Gastrocnemius medialis (tissue), 4 donors: ENCODE measurements at regions not wholly inside any gene's neighbourhood (a gene's known extent, or its start where the extent isn't known, plus 50 kb on each side); places are given as distances from the start of the nearest gene placed in this dataset.

ENCODE experiments used
- POLR2A ChIP-seq, 2 donors: fragments of 450-650 bp; IDR thresholded peaks; one replicate each; pipeline ENCODE4 v1.6.1; 2017; ENCODE audit warnings: antibody characterized with exemption in 2 of 2, mild to moderate bottlenecking in 2 of 2, moderate library complexity in 2 of 2
- TF ChIP-seq, protein P1 (sequence below), 5 experiments: fragments of 450-650 bp in 3 of 5; fragments of 200-600 bp in 2 of 5; sonication (generic) in 2 of 5; IDR thresholded peaks in 4 of 5; conservative IDR thresholded peaks in 1 of 5; 1 replicate in 4 of 5; 2 replicates in 1 of 5; pipeline ENCODE4 v1.5.1; 2016 to 2019; ENCODE audit warnings: antibody characterized with exemption in 5 of 5, mild to moderate bottlenecking in 3 of 5, moderate library complexity in 3 of 5

DNA sequence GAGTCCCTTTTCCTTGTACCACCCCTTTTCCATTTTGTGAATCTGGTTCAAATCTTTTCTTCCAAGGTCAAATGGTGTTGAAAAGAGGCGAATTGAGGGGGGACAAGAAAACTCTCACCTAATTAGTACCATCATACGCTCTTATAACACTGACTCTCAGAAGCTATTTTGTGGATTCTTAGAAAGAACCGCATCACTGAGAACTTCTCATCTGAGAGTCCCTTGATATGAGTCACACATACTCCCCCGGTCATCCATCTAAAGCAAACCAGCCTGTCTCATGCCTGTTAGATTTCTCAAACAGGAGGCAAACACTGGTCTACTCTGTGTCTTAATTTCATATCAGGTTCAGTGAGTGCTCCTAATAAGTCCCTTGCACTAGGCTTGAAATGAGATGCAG, 76.5 kb upstream of the SPRED1 start:
- TF ChIP-seq, protein P1, sequence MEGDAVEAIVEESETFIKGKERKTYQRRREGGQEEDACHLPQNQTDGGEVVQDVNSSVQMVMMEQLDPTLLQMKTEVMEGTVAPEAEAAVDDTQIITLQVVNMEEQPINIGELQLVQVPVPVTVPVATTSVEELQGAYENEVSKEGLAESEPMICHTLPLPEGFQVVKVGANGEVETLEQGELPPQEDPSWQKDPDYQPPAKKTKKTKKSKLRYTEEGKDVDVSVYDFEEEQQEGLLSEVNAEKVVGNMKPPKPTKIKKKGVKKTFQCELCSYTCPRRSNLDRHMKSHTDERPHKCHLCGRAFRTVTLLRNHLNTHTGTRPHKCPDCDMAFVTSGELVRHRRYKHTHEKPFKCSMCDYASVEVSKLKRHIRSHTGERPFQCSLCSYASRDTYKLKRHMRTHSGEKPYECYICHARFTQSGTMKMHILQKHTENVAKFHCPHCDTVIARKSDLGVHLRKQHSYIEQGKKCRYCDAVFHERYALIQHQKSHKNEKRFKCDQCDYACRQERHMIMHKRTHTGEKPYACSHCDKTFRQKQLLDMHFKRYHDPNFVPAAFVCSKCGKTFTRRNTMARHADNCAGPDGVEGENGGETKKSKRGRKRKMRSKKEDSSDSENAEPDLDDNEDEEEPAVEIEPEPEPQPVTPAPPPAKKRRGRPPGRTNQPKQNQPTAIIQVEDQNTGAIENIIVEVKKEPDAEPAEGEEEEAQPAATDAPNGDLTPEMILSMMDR (IDR thresholded peaks at IDR 0.05 in 4 of 5, conservative IDR thresholded peaks at IDR 0.05 in 1 of 5): no peak
- no peak for TF ChIP-seq POLR2A (IDR thresholded peaks at IDR 0.05)
